D721Med (cell line): ENCODE measurements at regions not wholly inside any gene's neighbourhood (a gene's known extent, or its start where the extent isn't known, plus 50 kb on each side); places are given as distances from the start of the nearest gene placed in this dataset.
"Not testable (repeated sequence)": the region's sequence is repeated elsewhere in the genome, so short reads cannot be mapped to it uniquely, and the experiment has no call there.

Source experiments
- DNase-seq: peaks from one replicate; pipeline ENCODE4 v3.0.0; 2011; ENCODE audit warnings: low spot score; ENCODE audit not compliant: insufficient read length
- FAIRE-seq: peaks from 2 replicates; lab custom pipeline; 2011; peaks lifted over from hg19 to GRCh38; lab: Jason Lieb, UNC
- CTCF ChIP-seq: IDR thresholded peaks from 2 replicates; pipeline ENCODE4 v1.5.1; 2012; ENCODE audit warnings: mild to moderate bottlenecking, control low read depth; ENCODE audit not compliant: insufficient read depth; ENCODE audit errors: missing control alignments

DNA sequence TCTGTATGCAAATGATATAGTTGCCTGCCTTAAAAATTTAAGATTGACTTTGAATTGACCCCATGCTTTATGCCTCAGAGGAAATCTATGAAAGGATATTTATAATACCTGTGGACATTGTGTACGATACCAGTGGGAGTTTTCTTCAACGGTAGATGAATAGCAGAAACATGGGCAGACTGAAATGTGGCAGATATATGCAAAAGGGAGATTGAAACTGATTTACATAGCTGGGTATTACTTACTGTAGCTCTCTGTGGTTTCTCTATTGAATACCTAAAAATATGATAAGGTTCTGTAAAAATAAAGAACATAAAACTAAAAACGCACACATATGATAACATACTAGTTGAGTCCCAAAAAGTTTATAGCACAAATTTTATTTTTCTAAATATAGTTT, 345.2 kb upstream of the PCSK5 start:
- FAIRE-seq (no peak), DNase-seq (no peak)
- TF ChIP-seq CTCF = no peak

GRCh38 chr9:75548871-75549270, 341.6 kb upstream of the PCSK5 start:
- FAIRE-seq (no peak), DNase-seq (no peak)
- no peak for TF ChIP-seq CTCF

DNA sequence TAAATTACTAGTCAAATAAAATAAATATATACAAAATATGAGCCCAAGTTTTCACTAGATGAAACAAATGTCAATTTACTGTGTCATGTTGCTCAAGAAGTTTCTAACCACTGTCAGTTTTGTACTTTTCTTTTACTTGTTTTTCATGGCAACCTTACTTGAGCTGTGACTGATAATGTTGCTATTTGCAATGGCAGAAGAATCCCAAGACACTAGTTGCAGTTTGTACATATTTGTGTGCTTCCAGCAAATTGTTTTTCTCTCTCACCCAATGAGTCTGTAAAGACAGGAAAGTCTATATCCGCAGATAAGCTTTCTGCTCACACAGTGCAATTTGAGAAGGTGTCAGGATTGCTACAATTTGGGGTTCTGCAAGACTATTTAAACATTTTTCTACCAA, 338.6 kb upstream of the PCSK5 start:
- no peak for TF ChIP-seq CTCF
- FAIRE-seq = no peak
- DNase-seq = no peak

DNA sequence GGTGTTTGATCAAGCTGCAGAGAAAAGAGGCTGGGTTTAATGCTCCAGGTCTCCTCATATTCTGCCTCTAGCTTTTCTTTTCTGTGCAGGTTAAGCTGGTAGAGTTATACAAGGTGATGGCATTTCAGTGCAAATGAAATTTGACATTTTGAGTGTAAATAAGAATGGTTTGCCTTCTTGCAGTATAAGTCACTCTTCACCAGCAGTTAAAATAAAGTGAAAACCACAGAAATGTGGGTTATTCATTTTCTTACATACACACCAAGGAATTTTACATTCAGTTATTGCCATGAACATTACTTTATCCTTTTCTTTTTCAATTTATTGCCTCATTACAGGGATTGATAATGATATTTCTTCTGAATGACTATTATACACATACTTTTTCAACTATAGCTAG, 337.5 kb upstream of the PCSK5 start:
- no peak for TF ChIP-seq CTCF
- DNase-seq = no peak
- FAIRE-seq = no peak

GRCh38 chr9:75566813-75567212, 323.7 kb upstream of the PCSK5 start:
- DNase-seq, FAIRE-seq: not testable (repeated sequence)

DNA sequence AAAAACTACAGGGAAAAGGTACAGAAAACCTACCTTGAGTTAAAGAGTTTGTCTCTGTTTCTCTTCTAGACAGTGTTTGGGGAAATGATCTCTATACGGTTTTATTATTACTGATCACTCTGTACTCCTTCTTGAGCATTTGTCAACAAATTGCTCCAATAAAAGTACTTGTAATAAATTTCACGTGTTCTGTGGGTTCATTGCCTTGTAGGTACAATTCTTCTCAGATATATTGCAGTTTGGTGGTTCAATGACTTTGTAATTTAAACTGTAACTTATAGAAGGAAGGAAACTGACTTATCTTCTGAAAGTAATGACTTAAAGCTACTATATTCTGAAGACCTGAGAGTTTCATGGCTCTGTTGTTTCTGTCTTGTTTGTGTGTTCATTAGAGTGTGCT, 319.9 kb upstream of the PCSK5 start:
- FAIRE-seq = no peak
- TF ChIP-seq CTCF = no peak
- no peak for DNase-seq

DNA sequence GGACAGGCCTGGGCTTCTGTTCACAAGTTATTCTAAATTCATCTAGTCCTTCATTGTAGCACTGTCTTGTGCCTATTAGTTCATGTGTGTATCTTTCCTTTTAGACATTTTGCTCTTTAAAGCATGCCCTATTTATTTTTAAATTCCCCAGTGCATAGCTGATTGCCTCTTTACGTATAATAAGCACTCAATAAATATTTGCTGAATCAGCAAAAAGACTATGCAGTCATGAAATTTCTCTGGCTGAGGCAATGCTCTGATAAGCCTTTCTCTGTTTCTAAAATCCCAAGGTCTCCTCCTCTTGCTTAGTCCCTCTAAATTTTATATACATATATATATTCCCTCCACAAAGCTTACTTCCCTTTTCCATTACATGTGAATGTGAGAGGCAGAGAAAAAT, 315.9 kb upstream of the PCSK5 start:
- FAIRE-seq (no peak), DNase-seq (no peak)
- no peak for TF ChIP-seq CTCF

DNA sequence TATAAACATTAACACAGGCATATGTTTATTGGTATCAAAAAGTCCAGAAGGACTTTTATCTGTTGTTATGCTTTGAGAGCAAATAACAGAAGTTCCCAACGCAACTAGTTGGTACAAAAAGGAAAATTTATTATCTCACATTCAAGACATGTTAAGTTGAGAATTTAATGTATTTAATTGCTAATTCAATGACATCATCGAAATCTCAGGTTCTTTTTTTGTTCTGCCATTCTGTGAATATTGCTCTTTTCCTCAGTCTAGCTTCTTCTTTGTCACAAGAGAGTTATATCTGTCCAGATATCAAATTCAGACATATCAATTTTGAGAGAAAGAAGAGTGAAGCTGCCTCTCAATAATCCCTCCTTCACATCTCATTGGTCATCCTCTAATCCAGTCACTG, 307.6 kb upstream of the PCSK5 start:
- TF ChIP-seq CTCF = no peak
- no peak for FAIRE-seq
- no peak for DNase-seq
